Activated naive CD4-positive, alpha-beta T cell (primary cell): ENCODE measurements at regions not wholly inside any gene's neighbourhood (a gene's known extent, or its start where the extent isn't known, plus 50 kb on each side); places are given as distances from the start of the nearest gene placed in this dataset.

Experiments
- DNase-seq, 4 experiments: peaks; one replicate each; lab custom pipeline; 2025; lab: John Stamatoyannopoulos, UW

DNA sequence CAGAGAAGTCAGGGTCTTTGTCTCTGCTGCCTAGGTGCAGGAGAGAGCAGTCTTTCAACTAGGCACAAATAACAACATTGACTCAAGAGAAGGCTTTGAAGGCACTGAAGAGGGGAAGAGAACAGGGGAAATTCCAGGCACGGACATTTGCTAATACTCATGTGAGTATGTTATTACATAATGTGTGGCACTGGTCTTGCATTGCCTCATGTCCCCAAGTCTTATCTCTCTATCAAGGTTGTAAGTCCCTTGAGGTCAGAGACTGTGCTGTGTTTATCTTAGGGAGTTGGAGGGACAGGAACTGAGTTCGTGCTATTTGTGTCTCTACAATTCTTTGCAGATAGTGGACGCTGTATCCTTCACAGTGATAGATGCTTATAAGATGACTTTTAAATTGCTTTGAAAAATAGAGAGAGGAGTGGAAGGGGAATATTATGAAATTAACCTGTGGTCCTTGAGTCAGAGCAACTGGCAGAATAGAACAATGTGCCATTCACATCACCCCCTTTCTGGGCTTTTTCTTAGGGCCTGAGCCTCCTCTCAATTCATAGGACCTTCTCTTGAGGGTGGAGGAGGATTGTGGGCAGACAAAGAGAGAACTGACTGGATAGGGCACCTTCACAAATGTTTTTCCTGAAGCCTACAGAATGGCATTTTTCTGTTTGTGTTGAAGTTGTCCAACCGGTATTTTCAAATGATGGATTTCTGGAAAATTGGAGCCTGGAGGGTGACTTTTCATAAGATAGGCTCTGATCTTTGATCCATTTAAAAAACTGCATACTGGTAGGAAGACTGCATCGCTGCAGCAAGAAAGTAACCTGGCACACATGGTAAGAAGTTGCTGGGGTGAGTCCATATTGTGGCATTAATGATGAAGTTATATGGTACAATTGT lies 96.6 kb upstream of the CXCR4 start:
- no peak for DNase-seq

DNA sequence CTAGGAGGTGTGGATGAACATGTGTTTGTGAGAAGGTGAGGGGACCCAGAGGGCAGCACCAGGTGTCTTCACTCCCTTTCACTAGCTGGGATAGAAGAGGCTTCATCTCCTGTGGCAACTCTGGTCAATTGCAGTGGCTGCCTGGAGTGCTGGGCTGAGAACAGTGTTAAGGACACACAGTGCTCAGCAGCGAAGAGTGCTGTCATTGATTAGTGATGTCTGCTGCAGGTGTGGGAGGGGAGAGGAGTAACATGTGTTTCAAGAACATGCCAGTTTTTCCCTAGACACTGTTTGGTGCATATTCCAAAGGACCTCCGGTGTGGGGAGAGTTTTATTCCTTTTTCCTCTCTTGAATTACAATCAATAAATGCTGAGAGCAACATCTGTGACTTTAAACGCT lies 95.9 kb upstream of the CXCR4 start:
- DNase-seq: no peak

DNA sequence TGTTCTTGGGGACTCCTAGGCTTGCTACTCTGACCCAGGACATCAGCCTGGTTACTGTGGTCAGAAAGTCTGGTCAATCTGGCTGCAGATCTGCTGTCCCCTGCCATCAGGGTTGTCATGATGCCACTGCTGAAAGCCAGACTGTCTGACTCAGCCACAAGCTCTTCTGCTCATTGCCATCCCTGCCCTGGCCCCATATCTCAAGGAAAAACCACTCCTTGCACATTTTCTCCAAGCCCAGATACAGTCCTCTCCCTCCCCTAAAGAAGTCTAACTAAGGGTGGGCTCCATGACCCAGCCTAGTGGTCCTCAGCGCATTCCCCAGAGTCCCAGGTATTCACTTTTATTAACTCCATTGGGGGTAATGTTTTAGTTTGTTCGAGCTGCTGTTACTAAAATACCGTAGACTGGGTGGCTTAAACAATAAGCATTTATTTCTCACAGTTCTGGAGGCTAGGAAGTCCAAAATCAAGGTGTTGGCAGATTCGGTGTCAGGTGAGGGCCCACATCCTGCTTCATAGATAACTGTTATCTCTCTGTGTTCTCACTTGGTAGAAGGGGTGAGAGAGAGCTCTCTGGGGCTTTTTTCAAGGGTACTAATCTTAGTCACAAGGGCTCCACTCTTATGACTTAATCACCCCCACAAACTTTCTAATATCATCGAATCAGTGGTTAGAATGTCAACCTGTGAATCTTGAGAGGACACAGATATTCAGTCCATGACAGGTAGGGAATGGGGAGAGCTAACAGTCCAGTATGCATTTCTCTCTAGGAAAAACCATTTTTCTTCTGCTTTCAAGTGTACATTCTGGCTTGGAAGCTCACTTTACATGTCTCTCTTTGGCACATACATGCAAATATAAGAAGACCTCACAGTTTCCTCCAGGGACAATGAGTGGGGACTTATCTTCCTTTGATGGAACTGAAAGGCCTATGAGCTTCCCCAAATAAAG lies 94.8 kb upstream of the CXCR4 start:
- DNase-seq: no peak

DNA sequence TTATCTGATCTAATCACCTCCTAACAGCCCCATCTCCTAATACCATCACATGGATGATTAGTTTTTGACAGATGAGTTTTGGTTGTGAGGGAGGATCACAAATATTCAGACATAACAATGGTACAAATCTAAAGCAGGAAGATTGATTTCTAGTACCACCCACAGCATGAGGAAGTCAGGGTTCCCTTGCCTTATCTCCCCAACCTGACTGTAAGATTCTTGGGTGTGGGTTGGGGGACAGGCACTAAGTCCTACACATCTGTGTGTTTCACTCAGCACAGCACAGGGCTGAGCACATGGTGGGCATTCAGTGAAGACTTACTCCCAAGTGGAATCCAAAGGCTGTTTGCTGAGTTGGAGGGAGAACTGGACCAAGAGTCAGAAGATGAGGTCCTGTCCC lies 93.8 kb upstream of the CXCR4 start:
- no peak for DNase-seq

DNA sequence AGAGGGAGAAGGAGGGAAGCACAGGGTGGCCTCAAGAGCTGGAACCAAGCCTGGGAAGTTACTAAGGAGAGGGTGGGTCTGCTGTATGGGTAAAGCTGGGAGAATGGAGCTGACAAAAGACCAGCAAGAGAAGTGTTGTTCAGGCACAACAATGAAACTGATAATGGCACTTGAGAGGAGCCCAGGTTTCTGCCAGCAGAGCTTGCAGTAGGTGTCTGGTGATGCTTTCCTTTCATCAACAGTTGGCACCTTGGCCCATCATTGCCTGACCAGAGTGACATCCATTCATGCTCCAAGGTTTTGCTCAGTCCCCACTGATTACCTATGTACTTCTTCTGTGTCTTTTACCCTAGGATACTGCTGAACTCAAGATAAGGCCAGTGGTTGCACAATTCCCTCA lies 92.9 kb upstream of the CXCR4 start:
- no peak for DNase-seq

DNA sequence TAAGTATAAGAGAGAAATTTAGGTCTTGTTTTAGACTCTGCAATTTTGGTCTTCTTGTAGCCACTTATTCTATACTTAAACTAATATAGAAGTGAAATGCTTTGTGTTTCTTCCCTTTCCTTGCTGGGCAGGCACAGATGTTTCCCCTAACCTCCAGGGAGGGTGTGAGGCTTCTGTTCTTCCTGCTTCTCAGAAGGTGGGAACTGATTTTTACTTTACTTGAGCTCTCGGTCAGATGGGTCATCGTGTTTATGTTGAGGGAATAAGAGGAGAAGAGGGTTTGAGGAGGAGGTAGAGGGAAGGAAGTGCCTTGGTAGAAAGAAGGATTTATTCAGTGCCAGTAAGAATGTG lies 92.5 kb upstream of the CXCR4 start:
- no peak for DNase-seq

DNA sequence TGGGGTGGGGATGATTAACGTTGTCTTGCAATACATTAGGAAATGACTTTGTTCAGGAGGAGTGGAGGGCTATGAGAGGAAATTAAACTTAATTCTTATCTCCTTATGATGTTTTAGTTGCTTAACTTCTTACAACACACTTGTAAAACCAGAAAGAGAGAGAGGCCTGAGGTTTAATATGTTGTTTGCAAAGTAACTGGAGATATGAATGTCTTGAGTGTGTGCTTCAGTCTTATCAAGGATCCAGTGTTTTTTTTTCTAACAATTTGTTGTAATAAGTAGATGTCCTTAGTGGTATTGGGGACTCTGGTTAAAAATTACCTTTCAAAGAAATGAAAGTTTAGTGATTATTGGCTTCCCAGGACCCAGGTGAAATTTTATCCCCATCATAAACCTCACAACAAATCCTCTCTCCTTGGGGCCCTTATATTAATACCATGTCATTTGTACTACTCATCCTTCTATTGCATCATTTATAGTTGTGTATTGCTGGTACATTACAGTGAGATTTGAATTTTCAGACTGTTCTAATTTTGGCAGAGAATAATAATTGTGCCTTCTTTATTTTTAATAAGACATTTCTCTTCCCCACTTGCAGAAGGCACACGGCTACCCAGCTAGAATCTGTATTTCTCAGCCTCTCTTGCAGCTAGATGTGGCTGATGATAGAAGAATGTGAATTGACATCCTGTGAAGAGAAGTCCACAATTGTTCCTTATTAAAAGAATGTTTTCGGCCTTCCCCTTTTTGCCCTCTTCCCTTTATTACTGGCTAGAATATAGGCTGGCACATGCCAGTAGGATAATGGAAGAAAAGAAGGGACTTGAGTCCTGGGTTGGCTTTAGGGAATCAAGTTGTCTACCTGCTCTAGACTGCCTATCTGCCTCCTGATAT lies 91.9 kb upstream of the CXCR4 start:
- DNase-seq: no peak

DNA sequence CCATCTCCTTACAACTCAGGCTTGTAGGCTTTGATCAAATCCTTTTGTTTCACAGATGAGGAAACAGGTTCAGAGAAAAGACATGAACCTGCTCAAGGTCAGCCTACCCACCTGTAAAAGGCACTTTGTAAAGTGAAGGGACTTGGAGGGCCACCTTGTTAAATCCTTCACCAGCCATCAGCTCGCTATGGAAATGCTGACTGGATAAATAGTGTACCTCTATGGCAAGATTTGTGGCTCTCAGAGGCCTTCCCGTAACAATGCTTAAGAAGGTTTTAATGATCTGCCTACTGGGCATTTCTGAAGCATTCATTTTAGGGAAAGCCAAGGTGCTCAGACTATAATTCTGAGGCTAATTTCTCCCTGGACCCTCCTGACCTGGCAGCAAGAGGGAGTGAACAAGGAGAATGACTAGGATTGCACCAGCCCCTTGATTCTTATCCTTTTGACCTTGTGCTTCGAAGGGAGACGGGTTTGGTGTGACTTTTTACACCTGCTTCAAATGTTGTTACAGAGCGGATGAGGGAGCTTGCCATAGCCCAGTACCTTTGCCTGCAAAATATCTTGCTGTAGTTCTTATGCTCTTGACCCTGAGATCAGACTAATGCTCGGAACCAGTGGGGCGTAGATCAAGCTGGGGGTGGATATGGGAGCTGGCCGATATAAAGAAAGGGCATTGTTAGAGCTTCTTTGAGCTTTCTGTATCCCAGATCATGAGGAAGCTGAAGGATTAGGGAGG lies 90.9 kb upstream of the CXCR4 start:
- DNase-seq: no peak

DNA sequence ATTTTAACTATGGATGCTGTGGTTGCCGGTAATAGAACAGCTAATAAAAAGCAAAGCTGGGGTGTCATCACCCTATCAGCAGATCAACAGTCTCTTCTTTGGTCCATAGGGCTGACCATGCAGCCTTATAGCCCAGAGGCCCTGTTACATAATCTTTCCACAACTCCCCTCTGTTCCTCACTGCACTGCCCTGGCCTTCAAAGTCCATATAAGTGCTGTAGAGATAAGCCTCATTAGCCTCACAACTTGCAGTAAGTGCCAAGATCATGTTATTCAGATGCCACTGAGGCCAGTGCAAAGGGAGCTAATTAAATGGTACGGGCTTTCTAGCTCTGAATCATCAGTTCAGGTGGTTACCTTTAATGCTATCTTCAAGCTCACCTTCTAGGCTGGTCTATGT lies 89.7 kb upstream of the CXCR4 start:
- DNase-seq: no peak

DNA sequence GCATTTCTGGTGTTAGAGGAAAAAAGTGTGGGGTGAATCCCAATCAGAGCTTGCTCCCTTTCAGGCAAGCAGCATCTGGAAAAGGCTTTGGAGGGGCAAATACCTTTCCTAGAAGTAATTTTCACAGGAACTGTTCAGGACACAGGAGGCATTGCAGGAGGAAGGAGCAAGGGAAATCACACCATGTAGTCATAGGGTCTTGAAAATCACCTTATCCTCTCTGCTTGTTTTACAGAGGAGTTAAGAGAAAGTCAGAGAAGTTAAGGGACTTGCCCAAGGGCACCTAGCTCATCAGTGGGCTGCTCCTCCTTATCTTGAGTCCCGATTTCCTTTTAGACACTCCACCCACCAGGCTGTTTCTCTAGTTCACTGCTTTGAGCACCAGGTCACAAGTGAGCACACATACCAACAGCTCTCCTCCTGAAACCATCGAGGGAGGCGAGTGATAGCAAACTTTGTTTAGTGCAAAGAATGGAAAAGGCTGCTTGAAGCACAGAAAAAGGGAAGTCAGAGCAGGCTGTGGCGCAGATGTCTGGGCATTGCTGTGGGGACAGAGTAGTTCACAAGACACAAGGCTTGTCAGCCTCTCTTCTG lies 89.2 kb upstream of the CXCR4 start:
- DNase-seq: no peak

DNA sequence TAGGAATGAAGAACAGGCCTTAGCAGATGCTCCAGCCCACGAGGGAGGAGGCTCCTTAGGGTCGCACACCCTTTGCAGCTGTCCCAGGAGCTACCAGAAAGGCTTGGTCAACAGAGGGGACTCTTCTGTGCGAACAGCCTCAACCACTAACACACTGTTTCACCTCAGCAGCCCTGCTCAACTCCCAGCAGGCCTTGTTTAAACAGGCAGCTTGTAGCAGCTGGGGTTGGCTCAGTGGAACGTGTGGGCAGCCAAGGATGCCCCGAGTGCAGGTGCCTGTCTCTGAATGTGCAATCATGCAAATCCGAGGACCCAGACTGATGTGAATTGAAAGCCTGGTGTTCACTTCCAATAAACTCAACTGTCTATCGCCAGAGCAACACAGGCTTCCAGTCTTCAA lies 88.7 kb upstream of the CXCR4 start:
- DNase-seq: no peak

DNA sequence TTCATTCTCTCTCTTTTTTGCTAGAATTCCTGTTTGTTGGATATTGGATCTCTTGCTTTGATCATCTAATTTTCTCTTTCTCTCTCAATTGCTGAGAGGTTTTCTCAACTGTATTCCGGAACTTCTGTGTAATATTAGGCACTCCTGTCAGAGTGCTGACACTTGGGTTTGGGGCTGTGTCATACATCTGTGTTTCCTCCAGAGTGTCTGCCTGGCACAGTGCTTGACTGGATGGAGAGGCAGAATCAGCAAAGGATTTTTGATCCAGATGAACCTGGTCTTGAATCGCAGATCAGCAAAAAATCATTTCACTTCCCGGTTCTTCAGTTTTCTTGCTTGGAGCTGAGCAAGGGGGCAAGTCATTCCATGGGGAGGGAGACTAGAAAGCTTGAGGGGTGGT lies 87.7 kb upstream of the CXCR4 start:
- DNase-seq: no peak

DNA sequence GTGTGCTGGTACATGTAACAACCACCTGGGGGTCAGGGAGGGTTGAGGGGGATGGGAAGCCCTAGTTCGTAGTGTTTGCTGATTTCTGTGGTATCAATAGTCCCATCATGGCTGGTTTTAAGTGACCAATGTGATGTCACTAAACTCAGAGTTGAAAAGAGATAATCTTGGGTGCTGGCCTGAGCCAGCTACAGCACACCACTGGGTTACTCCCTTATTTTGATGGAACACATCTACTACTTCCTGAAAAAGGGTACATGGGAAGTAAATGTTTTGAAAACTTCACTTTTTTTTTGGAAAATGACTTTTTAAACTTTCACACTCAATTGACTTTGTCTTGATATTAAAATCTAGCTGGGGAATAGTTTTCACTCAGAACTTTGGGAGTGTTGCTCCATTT lies 87.0 kb upstream of the CXCR4 start:
- DNase-seq: no peak

DNA sequence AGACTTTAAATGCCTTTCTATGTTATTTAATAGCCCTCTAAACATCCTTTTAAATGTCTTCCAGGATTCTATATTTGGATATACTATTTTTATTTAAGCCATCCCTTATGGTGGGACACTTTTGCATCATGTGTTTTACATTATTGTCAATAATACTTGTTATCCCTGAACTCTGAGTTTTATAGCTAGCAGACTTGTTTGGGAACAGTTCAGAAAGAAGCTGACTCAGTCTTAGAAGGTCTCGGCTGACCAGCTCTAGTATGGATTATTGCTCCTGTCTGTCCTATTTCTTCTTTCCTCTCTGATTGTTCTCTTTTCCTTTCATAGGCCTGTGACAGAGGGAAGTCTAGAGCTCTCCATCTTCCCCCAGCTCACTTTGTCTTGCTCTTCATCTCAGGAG lies 77.3 kb upstream of the CXCR4 start:
- DNase-seq: no peak

DNA sequence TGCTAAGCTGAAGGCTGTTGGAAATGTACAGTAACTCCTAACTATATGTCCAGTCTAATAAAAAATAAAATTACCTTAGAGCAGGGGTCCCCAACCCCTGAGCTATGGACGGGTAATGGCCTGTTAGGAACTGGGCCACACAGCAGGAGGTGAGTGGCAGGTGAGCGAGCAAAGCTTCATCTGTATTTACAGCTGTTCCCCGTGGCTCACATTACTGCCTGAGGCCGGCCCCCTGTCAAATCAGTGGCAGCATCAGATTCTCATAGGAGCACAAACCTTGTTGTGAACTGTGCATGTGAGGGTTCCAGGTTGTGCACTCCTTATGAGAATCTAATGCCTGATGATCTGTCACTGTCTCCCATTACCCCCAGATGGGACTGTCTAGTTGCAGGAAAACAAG lies 73.1 kb upstream of the CXCR4 start:
- DNase-seq: no peak

DNA sequence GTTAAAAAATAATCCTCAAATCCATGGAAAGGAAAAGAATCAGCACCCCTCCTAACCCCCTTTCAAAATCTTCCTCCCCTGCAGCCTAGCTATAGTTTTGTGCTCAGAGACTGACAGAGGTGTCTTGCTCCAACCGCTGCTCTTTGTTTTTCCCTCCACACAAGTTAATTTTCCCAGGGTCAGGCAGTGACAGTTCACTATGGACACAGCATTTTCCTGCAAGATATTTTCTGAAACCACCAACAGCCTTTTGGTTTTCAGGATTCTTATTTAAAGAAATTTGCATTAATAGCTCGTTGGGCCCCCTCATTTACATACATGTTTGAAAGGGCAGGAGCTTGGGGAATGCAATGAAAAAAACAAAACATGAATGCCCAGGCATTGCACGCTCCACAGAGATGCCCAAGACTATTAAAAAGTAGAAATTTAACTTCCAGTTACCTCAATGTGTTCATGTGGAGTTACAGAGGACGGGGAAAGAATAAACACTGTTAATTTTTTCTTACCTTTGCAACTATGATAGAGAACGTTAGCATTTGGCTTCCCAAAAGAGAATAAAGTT lies 71.4 kb upstream of the CXCR4 start:
- DNase-seq: no peak

DNA sequence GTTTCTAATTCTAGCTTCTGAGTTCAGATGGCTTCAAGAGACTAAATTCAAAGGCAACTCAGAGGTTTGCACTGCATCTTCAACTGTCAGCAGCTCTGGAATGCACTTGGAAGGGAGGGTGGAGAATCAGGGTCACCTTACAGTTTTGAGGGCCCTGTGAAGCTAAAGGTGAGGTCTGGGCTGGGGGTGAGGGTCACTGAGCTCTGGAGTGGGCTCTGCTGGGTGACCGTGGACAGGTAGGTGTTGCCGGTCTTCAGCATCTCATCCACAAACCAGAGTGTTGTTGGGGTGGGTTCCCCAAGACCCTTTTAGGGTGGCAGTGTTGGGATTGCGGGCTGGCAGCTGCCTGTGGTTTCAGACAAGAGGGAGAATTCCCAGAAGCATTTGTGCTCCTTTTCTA lies 70.1 kb upstream of the CXCR4 start:
- DNase-seq: no peak

DNA sequence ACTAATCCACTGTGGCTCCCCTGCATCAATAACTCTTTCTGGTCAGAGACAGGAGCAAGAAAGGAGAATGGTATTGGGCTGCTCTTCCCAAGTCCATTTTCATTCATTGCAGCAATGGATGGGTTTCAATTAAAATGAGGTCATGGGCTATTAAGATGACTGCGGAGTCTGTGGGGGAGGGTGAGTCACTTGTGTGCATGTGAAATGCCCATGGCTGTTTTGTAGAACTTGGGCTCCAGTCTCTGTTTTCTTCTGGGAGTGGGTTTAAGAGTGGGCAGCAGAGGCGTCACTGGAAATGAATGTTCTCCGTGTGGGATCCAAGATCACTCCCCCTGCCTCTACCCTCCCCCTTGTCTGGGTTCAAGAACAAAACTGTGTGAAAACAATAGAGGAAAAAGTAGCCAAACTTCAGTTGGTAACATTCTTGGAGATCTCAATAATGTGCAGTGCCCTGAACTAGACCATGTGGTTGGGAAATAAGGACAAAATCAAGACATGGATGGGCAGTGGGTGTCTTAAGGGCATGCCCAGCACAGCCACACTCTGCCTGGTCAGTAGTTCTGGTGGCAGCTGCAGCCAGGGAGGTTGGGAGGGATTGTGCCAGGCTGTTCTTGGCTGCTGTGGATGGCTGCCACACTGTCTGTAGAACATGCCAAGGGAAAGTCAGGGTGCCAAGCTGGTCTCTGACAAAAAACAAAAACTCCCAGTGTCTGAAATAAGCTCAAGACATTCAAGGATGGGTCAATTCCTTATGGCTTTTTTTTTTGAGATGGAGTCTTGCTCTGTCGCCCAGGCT lies 68.2 kb upstream of the CXCR4 start:
- DNase-seq: no peak

DNA sequence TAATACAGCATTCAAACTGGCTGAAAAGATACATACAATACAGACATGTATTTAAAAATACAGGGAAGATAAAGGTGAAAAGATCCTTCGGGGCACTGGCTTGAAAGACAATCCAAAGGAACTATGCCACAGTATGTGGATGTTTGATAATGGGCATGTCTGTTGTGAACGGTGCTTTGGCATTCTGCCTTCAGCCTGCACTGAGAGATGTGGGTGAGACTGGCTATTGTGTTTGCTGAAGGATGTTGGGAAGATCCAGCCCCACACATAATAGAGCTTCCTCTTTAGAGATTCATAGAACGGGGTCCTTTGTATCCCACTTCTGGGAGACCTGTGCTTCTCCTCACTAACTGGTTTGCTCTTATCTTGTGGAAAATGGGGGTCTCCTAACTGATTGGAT lies 65.1 kb upstream of the CXCR4 start:
- DNase-seq: no peak

DNA sequence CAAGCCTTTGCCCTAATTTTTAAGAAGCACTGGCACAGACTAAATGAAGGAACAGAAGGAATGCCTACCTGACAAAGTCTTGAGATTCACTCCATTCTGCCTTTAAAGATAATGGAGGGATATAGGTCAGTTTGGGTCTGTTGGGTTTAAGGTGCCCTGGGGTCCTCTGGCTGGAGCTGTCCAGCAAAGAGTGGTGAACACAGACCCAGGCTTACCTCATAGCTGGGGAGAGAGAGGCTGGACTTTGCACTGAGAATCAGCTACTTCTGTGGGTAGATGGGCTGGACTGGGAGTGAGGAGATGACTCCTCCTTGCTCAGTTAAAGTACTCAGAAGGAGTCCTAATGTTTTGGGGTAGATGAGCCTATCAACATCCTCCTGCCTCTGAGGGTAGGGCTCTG lies 64.4 kb upstream of the CXCR4 start:
- DNase-seq: no peak
